Ecto neural progenitor cell (in vitro differentiated cells): ENCODE measurements at regions not wholly inside any gene's neighbourhood (a gene's known extent, or its start where the extent isn't known, plus 50 kb on each side); places are given as distances from the start of the nearest gene placed in this dataset.

ENCODE experiments used
- DNase-seq: peaks from one replicate; pipeline ENCODE4 v3.0.0-alpha.2; 2018; ENCODE audit warnings: low spot score

GRCh38 chr5:51034222-51034901 lies 348.9 kb upstream of the ISL1 start:
- no peak for DNase-seq

- DNase-seq, result no peak
Measured at GRCh38 chr5:51039424-51040329, 343.6 kb upstream of the ISL1 start.

- no peak for DNase-seq
Measured at GRCh38 chr5:51043745-51044144, 339.5 kb upstream of the ISL1 start.

- DNase-seq, result no peak
Measured at GRCh38 chr5:51047369-51047768, 335.9 kb upstream of the ISL1 start.

- DNase-seq, result no peak
Measured at GRCh38 chr5:51053361-51053760, 329.9 kb upstream of the ISL1 start.

- no peak for DNase-seq
Measured at GRCh38 chr5:51060953-51061352, 322.3 kb upstream of the ISL1 start.

GRCh38 chr5:51072937-51073336 lies 310.3 kb upstream of the ISL1 start:
- no peak for DNase-seq

GRCh38 chr5:51082741-51083140 lies 300.5 kb upstream of the ISL1 start:
- DNase-seq, result no peak

- no peak for DNase-seq
Measured at GRCh38 chr5:51091816-51092215, 291.4 kb upstream of the ISL1 start.

GRCh38 chr5:51095486-51095885 lies 287.8 kb upstream of the ISL1 start:
- peak; percentile 81 for DNase-seq

- DNase-seq, result no peak
Measured at GRCh38 chr5:51096859-51097258, 286.4 kb upstream of the ISL1 start.

GRCh38 chr5:51099173-51099853 lies 283.9 kb upstream of the ISL1 start:
- DNase-seq, result no peak

GRCh38 chr5:51104556-51104955 lies 278.7 kb upstream of the ISL1 start:
- no peak for DNase-seq

- no peak for DNase-seq
Measured at GRCh38 chr5:51109786-51110410, 273.4 kb upstream of the ISL1 start.

- no peak for DNase-seq
Measured at GRCh38 chr5:51131266-51131665, 252.0 kb upstream of the ISL1 start.

GRCh38 chr5:51138164-51138563 lies 245.1 kb upstream of the ISL1 start:
- no peak for DNase-seq

- DNase-seq, result no peak
Measured at GRCh38 chr5:51148437-51148836, 234.8 kb upstream of the ISL1 start.

- no peak for DNase-seq
Measured at GRCh38 chr5:51156222-51156621, 227.0 kb upstream of the ISL1 start.

GRCh38 chr5:51156838-51157237 lies 226.4 kb upstream of the ISL1 start:
- DNase-seq, result no peak

- no peak for DNase-seq
Measured at GRCh38 chr5:51159164-51159563, 224.1 kb upstream of the ISL1 start.

GRCh38 chr5:51159606-51160005 lies 223.6 kb upstream of the ISL1 start:
- DNase-seq, result no peak

- no peak for DNase-seq
Measured at GRCh38 chr5:51162245-51162644, 221.0 kb upstream of the ISL1 start.
